Thoracic aorta (tissue), 2 donors: ENCODE measurements at regions not wholly inside any gene's neighbourhood (a gene's known extent, or its start where the extent isn't known, plus 50 kb on each side); places are given as distances from the start of the nearest gene placed in this dataset.

Source experiments
- ATAC-seq: fragments of 150-250 bp; one replicate; pipeline ENCODE4 v1.8.0; 2017; ENCODE audit warnings: low read depth; ENCODE audit not compliant: insufficient number of reproducible peaks, low FRiP score
- DNase-seq: peaks from one replicate; pipeline ENCODE4 v3.0.0-alpha.2; 2020; ENCODE audit warnings: low spot score
- H3K27ac ChIP-seq, 2 donors: fragments of 200-600 bp; sonication (generic); 1 replicate in 1 of 2; 2 replicates in 1 of 2; pipeline ENCODE4 v1.5.1; 2016; ENCODE audit warnings: mild to moderate bottlenecking in 2 of 2, moderate library complexity in 2 of 2
- H3K27me3 ChIP-seq: fragments of 200-600 bp; sonication (generic); replicated peaks from 2 replicates; pipeline ENCODE4 v1.6.0; 2016; ENCODE audit warnings: mild to moderate bottlenecking; ENCODE audit not compliant: insufficient read depth
- H3K36me3 ChIP-seq: fragments of 200-600 bp; sonication (generic); one replicate; pipeline ENCODE4 v1.5.1; 2016
- H3K4me1 ChIP-seq, 2 donors: fragments of 200-600 bp; sonication (generic); 1 replicate in 1 of 2; 2 replicates in 1 of 2; pipeline versions ENCODE4 v1.5.1 to v1.6.0; 2016; ENCODE audit warnings: low read depth in 2 of 2, mild to moderate bottlenecking in 1 of 2; ENCODE audit not compliant: control insufficient read depth in 1 of 2
- H3K4me3 ChIP-seq: fragments of 200-600 bp; sonication (generic); 2 replicates; pipeline ENCODE4 v1.5.1; 2016; ENCODE audit warnings: mild to moderate bottlenecking
- H3K9me3 ChIP-seq: fragments of 200-600 bp; sonication (generic); 2 replicates; pipeline ENCODE4 v1.5.1; 2016
- TF ChIP-seq, protein P1 (sequence below): fragments of 200-600 bp; sonication (generic); IDR thresholded peaks from one replicate; pipeline ENCODE4 v1.5.1; 2019; ENCODE audit warnings: antibody characterized with exemption

DNA sequence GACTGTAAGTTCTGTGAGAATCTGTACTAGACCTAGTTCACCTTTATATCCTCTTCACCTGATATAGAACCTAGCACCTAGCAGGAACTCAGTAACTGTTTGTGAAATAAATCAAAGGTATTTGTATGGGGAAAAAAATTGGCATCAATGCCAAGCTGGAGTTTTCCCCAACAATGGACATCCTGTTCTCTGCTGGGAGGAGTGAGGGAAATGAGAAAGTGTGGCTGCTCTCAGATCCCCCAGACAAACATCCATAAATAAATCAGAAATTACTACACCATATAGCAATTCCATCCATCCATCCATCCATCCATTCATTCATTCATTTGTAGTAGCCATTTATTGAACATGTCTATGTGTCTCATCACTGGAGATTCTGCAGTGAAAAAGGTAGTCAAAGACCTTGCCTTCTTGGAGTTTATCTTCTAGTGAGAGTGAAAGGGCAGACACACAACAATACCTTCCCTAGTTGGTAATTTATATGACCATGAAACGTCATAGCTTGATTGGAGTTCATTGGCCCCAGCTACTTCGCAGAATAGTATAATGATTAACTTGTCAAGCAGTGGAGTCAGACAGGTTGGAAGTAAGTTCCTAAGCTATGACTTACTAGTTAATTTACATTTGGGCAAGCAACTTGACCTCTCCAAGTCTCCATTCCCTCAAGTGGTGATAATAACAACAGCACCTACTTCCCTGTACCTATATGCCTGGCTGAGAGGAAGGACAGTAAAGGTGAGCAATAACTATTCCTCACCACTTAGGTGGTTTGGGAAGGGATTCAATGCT is 98.7 kb upstream of the KIT start:
- H3K9me3 ChIP-seq = no peaks in the 10 kb centered on the region
- H3K4me3 ChIP-seq = no peak overlapping the region
- no peaks in the 10 kb centered on the region for H3K36me3 ChIP-seq
- no peaks in the 10 kb centered on the region for H3K27me3 ChIP-seq
- no peak overlapping the region for H3K27ac ChIP-seq
- no peak for ATAC-seq
- no peak for DNase-seq
- TF ChIP-seq, protein P1, sequence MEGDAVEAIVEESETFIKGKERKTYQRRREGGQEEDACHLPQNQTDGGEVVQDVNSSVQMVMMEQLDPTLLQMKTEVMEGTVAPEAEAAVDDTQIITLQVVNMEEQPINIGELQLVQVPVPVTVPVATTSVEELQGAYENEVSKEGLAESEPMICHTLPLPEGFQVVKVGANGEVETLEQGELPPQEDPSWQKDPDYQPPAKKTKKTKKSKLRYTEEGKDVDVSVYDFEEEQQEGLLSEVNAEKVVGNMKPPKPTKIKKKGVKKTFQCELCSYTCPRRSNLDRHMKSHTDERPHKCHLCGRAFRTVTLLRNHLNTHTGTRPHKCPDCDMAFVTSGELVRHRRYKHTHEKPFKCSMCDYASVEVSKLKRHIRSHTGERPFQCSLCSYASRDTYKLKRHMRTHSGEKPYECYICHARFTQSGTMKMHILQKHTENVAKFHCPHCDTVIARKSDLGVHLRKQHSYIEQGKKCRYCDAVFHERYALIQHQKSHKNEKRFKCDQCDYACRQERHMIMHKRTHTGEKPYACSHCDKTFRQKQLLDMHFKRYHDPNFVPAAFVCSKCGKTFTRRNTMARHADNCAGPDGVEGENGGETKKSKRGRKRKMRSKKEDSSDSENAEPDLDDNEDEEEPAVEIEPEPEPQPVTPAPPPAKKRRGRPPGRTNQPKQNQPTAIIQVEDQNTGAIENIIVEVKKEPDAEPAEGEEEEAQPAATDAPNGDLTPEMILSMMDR = no peak
- H3K4me1 ChIP-seq = peaks cover 0 to 12% of the 10 kb centered on the region in 2 donors

DNA sequence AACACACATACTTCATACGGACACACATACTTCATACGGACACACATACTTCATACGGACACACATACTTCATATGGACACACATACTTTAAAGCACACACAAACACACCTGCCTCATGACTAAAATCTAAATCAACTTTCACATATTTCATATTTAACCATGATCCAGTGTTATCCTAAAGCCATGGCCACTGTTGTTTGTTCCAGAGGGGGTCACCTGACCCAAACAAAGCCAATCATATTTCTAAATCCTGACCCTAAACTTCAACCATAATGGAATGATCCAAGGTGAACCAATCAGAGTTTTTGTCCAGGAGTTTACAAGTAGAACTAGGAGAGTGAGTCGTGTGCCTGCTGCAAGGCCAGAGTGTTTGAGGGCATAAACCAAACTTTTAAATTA is 97.2 kb upstream of the KIT start:
- ATAC-seq = no peak

DNA sequence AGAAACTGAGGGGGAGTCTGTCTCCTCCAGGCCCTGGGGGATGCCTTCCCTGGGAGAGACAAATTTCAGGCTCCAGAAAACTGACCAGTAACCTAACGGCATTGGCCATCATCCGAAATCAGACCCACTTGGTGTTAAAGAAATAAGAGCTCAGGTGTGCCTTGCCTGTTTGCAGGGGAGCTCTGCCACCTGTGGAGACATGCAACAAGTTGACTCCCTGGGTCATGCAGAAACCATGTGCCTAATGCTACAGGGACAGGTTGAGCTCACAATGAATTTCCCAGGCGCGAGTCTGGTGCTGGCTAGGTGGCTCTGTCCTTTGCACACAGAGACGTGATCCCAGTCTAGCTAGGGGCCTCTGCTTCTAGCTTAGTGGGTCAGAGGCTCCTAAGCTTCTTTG is 95.8 kb upstream of the KIT start:
- Histone ChIP-seq H3K4me3 (no peak overlapping the region), H3K9me3 (no peaks in the 10 kb centered on the region), H3K27ac (no peak overlapping the region), H3K4me1 (no peaks in the 10 kb centered on the region), H3K36me3 (no peaks in the 10 kb centered on the region), H3K27me3 (no peaks in the 10 kb centered on the region)
- no peak for ATAC-seq
- no peak for DNase-seq
- TF ChIP-seq, protein P1 = no peak

More for the DNA sequence above, 97.2 kb upstream of the KIT start:
- no peaks in the 10 kb centered on the region for H3K9me3 ChIP-seq
- no peak overlapping the region for H3K27ac ChIP-seq
- TF ChIP-seq, protein P1 = no peak
- no peak overlapping the region for H3K4me3 ChIP-seq
- no peaks in the 10 kb centered on the region for H3K27me3 ChIP-seq
- no peaks in the 10 kb centered on the region for H3K4me1 ChIP-seq
- no peaks in the 10 kb centered on the region for H3K36me3 ChIP-seq
- DNase-seq = no peak

DNA sequence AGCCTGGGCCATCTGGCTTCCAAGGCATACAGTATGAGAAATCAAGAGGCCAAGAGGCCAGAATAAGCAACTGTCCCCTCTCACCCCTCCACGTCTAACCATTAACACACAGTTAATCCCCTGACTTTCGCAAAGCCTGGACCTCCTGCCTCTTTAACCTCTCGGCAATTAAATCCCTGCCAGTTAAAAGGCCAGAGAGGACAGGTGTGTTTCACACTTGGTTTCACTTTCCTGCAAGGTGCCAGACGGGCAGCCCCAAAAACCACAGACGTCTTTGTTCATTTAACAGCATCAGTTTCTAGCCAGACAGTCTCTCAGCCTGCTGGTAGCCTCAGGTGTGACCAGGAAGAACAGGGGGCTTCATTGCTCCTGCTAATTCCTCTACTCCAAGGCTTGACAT is 91.1 kb upstream of the KIT start:
- ATAC-seq (no peak), DNase-seq (no peak)
- H3K9me3 ChIP-seq = no peaks in the 10 kb centered on the region
- no peak overlapping the region for H3K4me3 ChIP-seq
- peaks cover 0 to 10% of the 10 kb centered on the region in 2 donors for H3K4me1 ChIP-seq
- TF ChIP-seq, protein P1 = no peak
- no peak overlapping the region for H3K27ac ChIP-seq
- no peaks in the 10 kb centered on the region for H3K36me3 ChIP-seq
- no peaks in the 10 kb centered on the region for H3K27me3 ChIP-seq

DNA sequence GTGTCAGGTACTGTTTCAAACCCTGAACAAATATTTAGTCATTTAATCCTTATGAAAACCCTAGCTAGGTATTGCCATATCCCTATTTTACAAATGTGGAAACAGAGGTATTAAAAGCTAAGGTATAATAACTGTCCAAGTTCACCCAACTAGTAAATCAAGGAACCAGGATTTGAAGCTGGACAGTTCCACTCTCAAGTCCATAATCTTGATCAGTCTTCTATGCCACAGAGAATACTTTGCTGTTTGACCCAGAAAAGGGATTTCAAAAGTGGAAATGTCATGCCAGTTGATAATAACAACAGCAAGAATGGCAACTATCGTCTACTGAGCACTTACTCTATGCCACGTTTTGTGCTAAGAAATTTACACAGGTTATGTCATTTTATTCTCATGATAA is 90.4 kb upstream of the KIT start:
- no peak for ATAC-seq
- Histone ChIP-seq H3K36me3 (no peaks in the 10 kb centered on the region), H3K27me3 (no peaks in the 10 kb centered on the region), H3K27ac (no peak overlapping the region), H3K4me3 (no peak overlapping the region), H3K9me3 (no peaks in the 10 kb centered on the region), H3K4me1 (peaks cover 0 to 10% of the 10 kb centered on the region in 2 donors)
- TF ChIP-seq, protein P1 = no peak
- no peak for DNase-seq
